ENCODE measurements at regions not wholly inside any gene's neighbourhood (a gene's known extent, or its start where the extent isn't known, plus 50 kb on each side); places are given as distances from the start of the nearest gene placed in this dataset.

- TF ChIP-seq POLR2AphosphoS5 (IDR thresholded peaks at IDR 0.05; ENCODE audit: low read depth, low read length) (no peak), ATF3 (IDR thresholded peaks at IDR 0.05) (no peak), MAX (IDR thresholded peaks at IDR 0.05) (no peak)
These were observed 54.6 kb upstream of the PLXNA4 start for GRCh38 chr7:132630834-132631233.
